Smooth muscle cell (in vitro differentiated cells): ENCODE measurements at regions not wholly inside any gene's neighbourhood (a gene's known extent, or its start where the extent isn't known, plus 50 kb on each side); places are given as distances from the start of the nearest gene placed in this dataset.

Experiments used
- DNase-seq: peaks from one replicate; lab custom pipeline; 2025; ENCODE audit not compliant: unreplicated experiment; lab: John Stamatoyannopoulos, UW
- H2AFZ ChIP-seq: fragments of 200-600 bp; sonication (generic); 2 replicates; pipeline ENCODE4 v1.6.0; 2016; ENCODE audit warnings: antibody characterized with exemption, low read depth, mild to moderate bottlenecking
- H3F3A ChIP-seq: fragments of 200-600 bp; sonication (generic); 2 replicates; pipeline ENCODE4 v1.6.0; 2017; ENCODE audit warnings: antibody characterized with exemption, low read depth
- H3K27ac ChIP-seq: fragments of 200-600 bp; sonication (generic); 2 replicates; pipeline ENCODE4 v1.5.1; 2016; ENCODE audit warnings: low read depth, mild to moderate bottlenecking
- H3K27me3 ChIP-seq: fragments of 200-600 bp; sonication (generic); 2 replicates; pipeline ENCODE4 v1.6.1; 2016; ENCODE audit warnings: low read depth, mild to moderate bottlenecking
- H3K36me3 ChIP-seq: fragments of 200-600 bp; sonication (generic); 2 replicates; pipeline ENCODE4 v1.5.1; 2016; ENCODE audit warnings: low read depth
- H3K4me1 ChIP-seq: fragments of 200-600 bp; sonication (generic); 2 replicates; pipeline ENCODE4 v1.5.1; 2016; ENCODE audit warnings: low read depth
- H3K4me2 ChIP-seq: fragments of 200-600 bp; sonication (generic); 2 replicates; pipeline ENCODE4 v1.6.0; 2016; ENCODE audit warnings: mild to moderate bottlenecking
- H3K4me3 ChIP-seq: fragments of 200-600 bp; sonication (generic); 2 replicates; pipeline ENCODE4 v1.5.1; 2016; ENCODE audit warnings: mild to moderate bottlenecking
- H3K79me2 ChIP-seq: fragments of 200-600 bp; sonication (generic); 2 replicates; pipeline ENCODE4 v1.6.0; 2016; ENCODE audit warnings: low read depth, mild to moderate bottlenecking
- H3K9ac ChIP-seq: fragments of 200-600 bp; sonication (generic); 2 replicates; pipeline ENCODE4 v1.6.0; 2016; ENCODE audit warnings: low read depth
- H3K9me3 ChIP-seq: fragments of 200-600 bp; sonication (generic); replicated peaks from 2 replicates; pipeline ENCODE4 v1.5.1; 2016; ENCODE audit warnings: low read depth
- H4K20me1 ChIP-seq: fragments of 200-600 bp; sonication (generic); 2 replicates; pipeline ENCODE4 v1.6.0; 2016; ENCODE audit warnings: low read depth
- WGBS: methylation state at CpG from one replicate; pipeline ENCODE4 v1.1.7; 2016; ENCODE audit warnings: low lambda C conversion rate; 5-methylcytosine and 5-hydroxymethylcytosine counted together
- TF ChIP-seq, protein P1 (sequence below): fragments of 200-600 bp; sonication (generic); IDR thresholded peaks from 2 replicates; pipeline ENCODE4 v1.5.1; 2017; ENCODE audit warnings: borderline replicate concordance, mild to moderate bottlenecking, antibody characterized with exemption; ENCODE audit not compliant: insufficient read depth, poor library complexity, severe bottlenecking

GRCh38 chr3:137852391-137852830, 88.3 kb downstream of the SOX14 start:
- Histone ChIP-seq H3K27me3 (no peaks in the 10 kb centered on the region), H3K4me2 (no peak overlapping the region), H4K20me1 (no peaks in the 10 kb centered on the region), H3F3A (no peaks in the 10 kb centered on the region), H3K9me3 (no peaks in the 10 kb centered on the region), H3K27ac (no peak overlapping the region), H3K4me1 (peaks cover 30% of the 10 kb centered on the region), H3K4me3 (no peak overlapping the region), H3K9ac (no peak overlapping the region), H3K79me2 (no peaks in the 10 kb centered on the region), H2AFZ (no peak overlapping the region), H3K36me3 (no peaks in the 10 kb centered on the region)
- TF ChIP-seq, protein P1, sequence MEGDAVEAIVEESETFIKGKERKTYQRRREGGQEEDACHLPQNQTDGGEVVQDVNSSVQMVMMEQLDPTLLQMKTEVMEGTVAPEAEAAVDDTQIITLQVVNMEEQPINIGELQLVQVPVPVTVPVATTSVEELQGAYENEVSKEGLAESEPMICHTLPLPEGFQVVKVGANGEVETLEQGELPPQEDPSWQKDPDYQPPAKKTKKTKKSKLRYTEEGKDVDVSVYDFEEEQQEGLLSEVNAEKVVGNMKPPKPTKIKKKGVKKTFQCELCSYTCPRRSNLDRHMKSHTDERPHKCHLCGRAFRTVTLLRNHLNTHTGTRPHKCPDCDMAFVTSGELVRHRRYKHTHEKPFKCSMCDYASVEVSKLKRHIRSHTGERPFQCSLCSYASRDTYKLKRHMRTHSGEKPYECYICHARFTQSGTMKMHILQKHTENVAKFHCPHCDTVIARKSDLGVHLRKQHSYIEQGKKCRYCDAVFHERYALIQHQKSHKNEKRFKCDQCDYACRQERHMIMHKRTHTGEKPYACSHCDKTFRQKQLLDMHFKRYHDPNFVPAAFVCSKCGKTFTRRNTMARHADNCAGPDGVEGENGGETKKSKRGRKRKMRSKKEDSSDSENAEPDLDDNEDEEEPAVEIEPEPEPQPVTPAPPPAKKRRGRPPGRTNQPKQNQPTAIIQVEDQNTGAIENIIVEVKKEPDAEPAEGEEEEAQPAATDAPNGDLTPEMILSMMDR = no peak
- 88% methylated on average over 13 of the region's 13 CpGs for WGBS
- DNase-seq = no peak

- no peak overlapping the region for H3K27ac ChIP-seq
- TF ChIP-seq, protein P1 = no peak
- H2AFZ ChIP-seq = no peak overlapping the region
- 35% methylated on average over 4 of the region's 4 CpGs for WGBS
- H3K4me1 ChIP-seq = peaks cover 30% of the 10 kb centered on the region
- H3K4me3 ChIP-seq = no peak overlapping the region
- H3K36me3 ChIP-seq = no peaks in the 10 kb centered on the region
- no peaks in the 10 kb centered on the region for H3K9me3 ChIP-seq
- no peaks in the 10 kb centered on the region for H4K20me1 ChIP-seq
- no peak for DNase-seq
- H3K9ac ChIP-seq = no peak overlapping the region
- no peaks in the 10 kb centered on the region for H3K79me2 ChIP-seq
- no peak overlapping the region for H3K4me2 ChIP-seq
- H3K27me3 ChIP-seq = no peaks in the 10 kb centered on the region
- H3F3A ChIP-seq = no peaks in the 10 kb centered on the region
Observed at GRCh38 chr3:137854533-137855261, 90.6 kb downstream of the SOX14 start.

- H3K36me3 ChIP-seq = no peaks in the 10 kb centered on the region
- no peak overlapping the region for H3K27ac ChIP-seq
- no peaks in the 10 kb centered on the region for H3K27me3 ChIP-seq
- 56% methylated on average over 2 of the region's 2 CpGs for WGBS
- H4K20me1 ChIP-seq = no peaks in the 10 kb centered on the region
- no peaks in the 10 kb centered on the region for H3K9me3 ChIP-seq
- no peak overlapping the region for H3K4me2 ChIP-seq
- no peak for DNase-seq
- H3K4me1 ChIP-seq = no peaks in the 10 kb centered on the region
- H2AFZ ChIP-seq = no peak overlapping the region
- TF ChIP-seq, protein P1 = no peak
- H3F3A ChIP-seq = no peaks in the 10 kb centered on the region
- H3K9ac ChIP-seq = no peak overlapping the region
- H3K79me2 ChIP-seq = no peaks in the 10 kb centered on the region
- no peak overlapping the region for H3K4me3 ChIP-seq
Observed at GRCh38 chr3:137866001-137866400, 101.9 kb downstream of the SOX14 start.

GRCh38 chr3:137866933-137867332, 102.8 kb downstream of the SOX14 start:
- TF ChIP-seq, protein P1 = no peak
- no peak for DNase-seq
- Histone ChIP-seq H2AFZ (no peak overlapping the region), H3K27me3 (no peaks in the 10 kb centered on the region), H3K4me3 (no peak overlapping the region), H3F3A (no peaks in the 10 kb centered on the region), H3K79me2 (no peaks in the 10 kb centered on the region), H4K20me1 (no peaks in the 10 kb centered on the region), H3K27ac (no peak overlapping the region), H3K4me1 (no peaks in the 10 kb centered on the region), H3K4me2 (no peak overlapping the region), H3K9ac (no peak overlapping the region), H3K36me3 (no peaks in the 10 kb centered on the region), H3K9me3 (no peaks in the 10 kb centered on the region)
- 85% methylated on average over 4 of the region's 4 CpGs for WGBS
